ENCODE measurements at regions not wholly inside any gene's neighbourhood (a gene's known extent, or its start where the extent isn't known, plus 50 kb on each side); places are given as distances from the start of the nearest gene placed in this dataset.
"Not testable (repeated sequence)": the region's sequence is repeated elsewhere in the genome, so short reads cannot be mapped to it uniquely, and the experiment has no call there.

GRCh38 chr2:83003555-83003954 lies 1455.5 kb downstream of the SUCLG1 start:
- no peak for DNase-seq (ENCODE audit: low read depth)
- no peak for TF ChIP-seq CTCF (IDR thresholded peaks at IDR 0.05; ENCODE audit: control insufficient read depth, insufficient read depth, low read depth, low read length, missing control alignments)
- H3K4me3 ChIP-seq (ENCODE audit: control insufficient read depth, low read depth, low read length): no peak overlapping the region

- no peak overlapping the region for H3K4me3 ChIP-seq (ENCODE audit: control insufficient read depth, low read depth, low read length)
- DNase-seq (ENCODE audit: low read depth): no peak
- TF ChIP-seq CTCF (IDR thresholded peaks at IDR 0.05; ENCODE audit: control insufficient read depth, insufficient read depth, low read depth, low read length, missing control alignments): no peak
Observed at GRCh38 chr2:83002706-83003105, 1456.4 kb downstream of the SUCLG1 start.

- H3K4me3 ChIP-seq (ENCODE audit: control insufficient read depth, low read depth, low read length): no peak overlapping the region
- DNase-seq (ENCODE audit: low read depth): no peak
Observed at GRCh38 chr2:82998781-82999180, 1460.3 kb downstream of the SUCLG1 start.

GRCh38 chr2:82996217-82996616 lies 1462.9 kb downstream of the SUCLG1 start:
- no peak for TF ChIP-seq CTCF (IDR thresholded peaks at IDR 0.05; ENCODE audit: control insufficient read depth, insufficient read depth, low read depth, low read length, missing control alignments)
- no peak for DNase-seq (ENCODE audit: low read depth)
- H3K4me3 ChIP-seq (ENCODE audit: control insufficient read depth, low read depth, low read length): no peak overlapping the region

More at GRCh38 chr2:82998781-82999180, 1460.3 kb downstream of the SUCLG1 start:
- no peak for TF ChIP-seq CTCF (IDR thresholded peaks at IDR 0.05; ENCODE audit: control insufficient read depth, insufficient read depth, low read depth, low read length, missing control alignments)

- H3K4me3 ChIP-seq (ENCODE audit: control insufficient read depth, low read depth, low read length): no peak overlapping the region
- DNase-seq (ENCODE audit: low read depth): no peak
- TF ChIP-seq CTCF (IDR thresholded peaks at IDR 0.05; ENCODE audit: control insufficient read depth, insufficient read depth, low read depth, low read length, missing control alignments): no peak
Observed at GRCh38 chr2:82994151-82994550, 1464.9 kb downstream of the SUCLG1 start.

GRCh38 chr2:82993609-82994008 lies 1465.5 kb downstream of the SUCLG1 start:
- no peak for TF ChIP-seq CTCF (IDR thresholded peaks at IDR 0.05; ENCODE audit: control insufficient read depth, insufficient read depth, low read depth, low read length, missing control alignments)
- no peak overlapping the region for H3K4me3 ChIP-seq (ENCODE audit: control insufficient read depth, low read depth, low read length)
- no peak for DNase-seq (ENCODE audit: low read depth)

- DNase-seq (ENCODE audit: low read depth): no peak
- TF ChIP-seq CTCF (IDR thresholded peaks at IDR 0.05; ENCODE audit: control insufficient read depth, insufficient read depth, low read depth, low read length, missing control alignments): no peak
- no peak overlapping the region for H3K4me3 ChIP-seq (ENCODE audit: control insufficient read depth, low read depth, low read length)
Observed at GRCh38 chr2:82992968-82993367, 1466.1 kb downstream of the SUCLG1 start.

- H3K4me3 ChIP-seq (ENCODE audit: control insufficient read depth, low read depth, low read length); DNase-seq (ENCODE audit: low read depth): not testable (repeated sequence)
Observed at GRCh38 chr2:82987706-82988105, 1471.4 kb downstream of the SUCLG1 start.
